CD4-positive, alpha-beta T cell treated with Interferon gamma for 1 hour (primary cell): ENCODE measurements at regions not wholly inside any gene's neighbourhood (a gene's known extent, or its start where the extent isn't known, plus 50 kb on each side); places are given as distances from the start of the nearest gene placed in this dataset.
"Not testable (repeated sequence)": the region's sequence is repeated elsewhere in the genome, so short reads cannot be mapped to it uniquely, and the experiment has no call there.

Experiments
- DNase-seq: peaks from one replicate; pipeline ENCODE4 v3.0.0-alpha.2; 2020

- not testable (repeated sequence) for DNase-seq
Measured at GRCh38 chr11:71723991-71724390, 109.0 kb upstream of the DEFB108B start.

DNA sequence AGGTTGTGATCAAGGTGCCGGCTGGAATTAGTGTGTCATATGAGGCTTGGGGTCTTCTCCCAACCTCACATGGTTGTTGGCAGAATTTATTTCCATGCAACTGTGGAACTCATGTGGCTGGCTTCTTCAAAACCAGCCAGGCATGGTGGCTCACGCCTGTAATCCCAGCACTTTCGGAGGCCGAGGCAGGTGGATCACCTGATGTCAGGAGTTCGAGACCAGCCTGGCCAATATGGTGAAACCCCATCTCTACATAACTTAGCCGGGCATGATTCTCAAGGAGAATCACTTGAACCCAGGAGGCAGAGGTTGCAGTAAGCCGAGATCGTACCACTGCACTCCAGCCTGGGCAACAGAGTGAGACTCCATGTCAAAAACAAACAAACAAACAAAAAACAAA lies 102.3 kb upstream of the DEFB108B start:
- not testable (repeated sequence) for DNase-seq

- not testable (repeated sequence) for DNase-seq
Measured at GRCh38 chr11:71734368-71734767, 98.6 kb upstream of the DEFB108B start.

DNA sequence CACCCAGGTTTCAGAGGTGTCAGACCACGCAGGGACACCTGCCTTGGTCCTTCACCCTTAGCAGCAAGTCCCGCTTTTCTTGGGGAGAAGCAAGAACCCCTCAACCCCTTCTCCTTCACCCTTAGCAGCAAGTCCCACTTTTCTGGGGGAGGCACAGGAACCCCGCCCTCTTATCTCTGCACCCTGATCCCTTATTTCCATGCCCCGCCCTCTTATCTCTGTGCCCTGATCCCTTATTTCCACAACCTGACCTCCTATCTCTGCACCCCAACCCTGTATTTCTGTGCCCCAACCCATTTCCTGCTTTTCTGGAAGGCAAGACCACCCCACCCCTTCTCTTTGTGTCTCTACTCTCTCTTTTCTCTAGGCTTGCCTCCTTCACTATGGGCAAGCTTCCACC lies 94.7 kb upstream of the DEFB108B start:
- DNase-seq, result not testable (repeated sequence)

- not testable (repeated sequence) for DNase-seq
Measured at GRCh38 chr11:71743385-71743784, 89.6 kb upstream of the DEFB108B start.

GRCh38 chr11:71745656-71746055 lies 87.3 kb upstream of the DEFB108B start:
- DNase-seq, result not testable (repeated sequence)

DNA sequence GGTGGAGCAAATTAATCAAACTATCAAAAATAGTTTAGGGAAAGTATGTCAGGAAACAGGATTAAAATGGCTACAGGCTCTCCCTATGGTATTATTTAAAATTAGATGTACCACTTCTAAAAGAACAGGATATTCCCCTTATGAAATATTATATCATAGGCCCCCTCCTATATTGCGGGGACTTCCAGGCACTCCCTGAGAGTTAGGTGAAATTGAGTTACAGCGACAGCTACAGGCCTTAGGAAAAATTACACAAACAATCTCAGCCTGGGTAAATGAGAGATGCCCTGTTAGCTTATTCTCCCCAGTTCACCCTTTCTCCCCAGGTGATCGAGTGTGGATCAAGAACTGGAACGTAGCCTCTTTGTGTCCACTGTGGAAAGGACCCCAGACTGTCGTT lies 86.7 kb upstream of the DEFB108B start:
- DNase-seq, result not testable (repeated sequence)

DNA sequence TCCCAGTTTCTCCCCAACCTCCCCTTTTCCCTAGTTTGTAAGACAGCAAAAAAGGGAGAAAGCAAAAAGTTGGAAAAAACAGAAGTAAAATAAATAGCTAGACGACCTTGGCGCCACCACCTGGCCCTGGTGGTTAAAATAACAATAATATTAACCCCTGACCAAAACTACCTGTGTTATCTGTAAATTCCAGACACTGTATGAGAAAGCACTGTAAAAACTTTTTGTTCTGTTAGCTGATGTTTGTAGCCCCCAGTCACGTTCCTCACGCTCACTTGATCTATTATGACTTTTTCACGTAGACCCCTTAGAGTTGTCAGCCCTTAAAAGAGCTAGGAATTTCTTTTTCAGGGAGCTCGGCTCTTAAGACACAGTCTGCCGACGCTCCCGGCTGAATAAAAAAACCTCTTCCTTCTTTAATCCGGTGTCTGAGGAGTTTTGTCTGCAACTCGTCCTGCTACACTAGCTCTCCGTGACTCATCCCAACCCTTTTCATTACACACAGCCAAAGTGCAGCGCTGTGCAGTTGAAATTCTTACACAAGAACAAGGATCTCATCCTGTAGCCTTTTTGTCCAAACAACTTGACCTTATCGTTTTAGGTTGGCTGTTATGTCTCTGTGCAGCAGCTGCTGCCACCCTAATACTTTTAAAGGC lies 83.9 kb upstream of the DEFB108B start:
- not testable (repeated sequence) for DNase-seq

DNA sequence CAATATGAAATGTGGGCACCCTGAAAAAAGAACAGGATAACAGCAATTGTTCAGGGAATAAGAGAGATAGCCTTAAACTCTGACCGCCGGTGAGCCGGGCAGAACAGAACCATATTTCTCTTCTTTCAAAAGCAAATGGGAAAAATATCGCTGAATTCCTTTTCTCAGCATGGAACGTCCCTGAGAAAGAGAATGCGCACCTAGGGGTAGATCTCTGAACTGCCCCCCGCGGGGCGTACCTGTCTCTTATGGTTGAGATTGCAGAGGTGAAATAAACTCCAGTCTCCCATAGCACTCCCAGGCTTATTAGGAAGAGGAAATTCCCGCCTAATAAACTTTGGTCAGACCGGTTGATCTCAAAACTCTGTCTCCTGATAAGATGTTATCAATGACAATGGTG lies 82.1 kb upstream of the DEFB108B start:
- not testable (repeated sequence) for DNase-seq

- not testable (repeated sequence) for DNase-seq
Measured at GRCh38 chr11:71764695-71765491, 68.1 kb upstream of the DEFB108B start.

DNA sequence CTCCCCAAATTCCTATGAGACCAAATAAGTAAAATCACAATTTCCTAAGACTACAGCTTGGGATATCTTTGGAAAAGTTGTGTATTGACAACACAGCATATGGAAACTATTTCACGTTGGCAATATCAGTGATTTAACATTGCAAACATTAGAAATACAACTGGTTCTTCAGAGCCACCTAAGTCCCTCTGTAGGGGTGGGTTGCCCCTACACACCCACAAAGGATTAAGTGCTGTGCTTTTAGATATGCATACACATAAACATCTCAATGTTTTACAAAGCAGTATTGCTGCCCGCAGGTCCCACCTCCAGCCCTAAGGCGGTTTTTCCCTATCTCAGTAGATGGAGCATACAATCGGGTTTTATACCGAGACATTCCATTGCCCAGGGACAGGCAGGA lies 66.0 kb upstream of the DEFB108B start:
- not testable (repeated sequence) for DNase-seq

DNA sequence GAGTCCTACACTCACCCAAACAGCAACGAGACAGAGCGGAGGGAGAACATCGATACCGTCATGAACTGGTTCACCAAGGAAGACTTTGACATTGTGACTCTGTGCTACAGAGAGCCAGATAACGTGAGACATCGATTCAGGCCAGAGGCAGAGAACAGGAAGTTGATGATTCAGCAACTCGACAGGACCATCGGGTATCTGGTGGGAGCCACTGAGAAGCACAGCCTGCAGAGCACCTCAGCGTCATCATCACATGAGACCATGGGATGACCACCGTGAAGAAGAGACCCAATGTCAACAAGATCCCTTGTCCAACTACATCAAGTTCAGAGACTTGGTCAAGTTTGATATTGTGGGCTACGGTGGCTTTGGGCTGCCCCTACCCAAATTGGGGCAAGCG lies 60.8 kb upstream of the DEFB108B start:
- not testable (repeated sequence) for DNase-seq

GRCh38 chr11:71774603-71775222 lies 58.3 kb upstream of the DEFB108B start:
- no peak for DNase-seq

GRCh38 chr11:71780116-71780515 lies 52.9 kb upstream of the DEFB108B start:
- DNase-seq, result not testable (repeated sequence)

GRCh38 chr11:71780771-71781170 lies 52.2 kb upstream of the DEFB108B start:
- DNase-seq, result not testable (repeated sequence)

DNA sequence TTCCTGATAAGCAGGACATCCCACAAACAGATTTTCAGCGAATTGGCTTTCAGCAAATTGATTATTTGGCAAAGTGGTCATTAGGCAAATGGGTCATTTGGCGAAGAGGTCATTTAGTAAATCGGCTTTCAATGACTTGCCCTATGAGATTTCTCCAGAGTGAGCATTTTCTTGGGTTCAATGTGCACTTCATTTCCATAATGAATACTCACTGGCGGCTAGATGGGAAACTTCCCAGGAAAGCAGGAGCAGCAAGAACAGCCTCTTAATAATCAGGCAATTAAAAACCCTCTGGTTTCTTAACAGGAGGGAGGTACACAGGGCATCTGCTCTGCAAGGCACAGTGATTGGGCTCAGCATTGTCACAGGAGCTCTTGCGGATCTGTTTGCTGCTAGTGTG lies 51.5 kb upstream of the DEFB108B start:
- not testable (repeated sequence) for DNase-seq

- DNase-seq, result not testable (repeated sequence)
Measured at GRCh38 chr11:71782229-71782861, 50.7 kb upstream of the DEFB108B start.

DNA sequence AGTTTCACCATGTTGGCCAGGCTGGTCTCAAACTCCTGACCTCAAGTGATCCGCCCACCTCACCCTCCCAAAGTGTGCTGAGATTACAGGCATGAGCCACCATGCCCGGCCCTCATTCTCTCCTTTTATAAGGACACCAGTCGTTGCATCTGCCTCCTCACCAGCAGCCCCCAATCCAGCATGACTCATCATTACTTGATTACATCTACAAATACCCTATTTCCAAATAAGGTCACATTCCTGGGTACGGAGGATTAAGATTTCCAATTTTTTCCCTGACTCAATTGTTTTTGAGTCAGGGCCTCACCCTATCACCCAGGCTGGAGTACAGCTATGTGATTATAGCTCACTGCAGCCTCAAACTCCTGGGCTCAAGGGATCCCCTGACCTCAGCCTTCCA lies 49.8 kb upstream of the DEFB108B start:
- DNase-seq, result not testable (repeated sequence)
